NCI-H510A (cell line): ENCODE measurements at regions not wholly inside any gene's neighbourhood (a gene's known extent, or its start where the extent isn't known, plus 50 kb on each side); places are given as distances from the start of the nearest gene placed in this dataset.

Source experiments
- DNase-seq: peaks from one replicate; lab custom pipeline; 2025; lab: John Stamatoyannopoulos, UW

GRCh38 chr5:52674815-52675545, 112.7 kb upstream of the ITGA1 start:
- no peak for DNase-seq

GRCh38 chr5:52682492-52682891, 105.2 kb upstream of the ITGA1 start:
- no peak for DNase-seq

DNA sequence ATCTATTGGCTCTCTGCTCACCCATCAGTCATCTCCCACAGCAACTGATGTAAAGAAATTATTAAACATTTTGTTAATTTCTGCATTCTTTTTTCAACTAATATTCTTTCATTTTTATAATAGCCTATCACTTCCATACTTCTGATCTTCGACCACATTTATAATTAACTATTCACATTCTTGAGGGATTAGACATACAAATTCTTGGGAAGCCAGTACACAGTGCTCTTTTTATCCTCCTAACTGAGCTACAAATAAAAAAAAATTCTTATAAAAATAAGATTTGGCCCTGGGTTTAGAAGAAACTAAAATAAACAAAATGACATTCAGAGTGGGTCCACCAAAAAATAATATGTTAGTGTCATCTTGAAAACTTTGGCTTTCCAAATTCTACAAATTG, 103.7 kb upstream of the ITGA1 start:
- DNase-seq: no peak

GRCh38 chr5:52685566-52685965, 102.2 kb upstream of the ITGA1 start:
- no peak for DNase-seq

DNA sequence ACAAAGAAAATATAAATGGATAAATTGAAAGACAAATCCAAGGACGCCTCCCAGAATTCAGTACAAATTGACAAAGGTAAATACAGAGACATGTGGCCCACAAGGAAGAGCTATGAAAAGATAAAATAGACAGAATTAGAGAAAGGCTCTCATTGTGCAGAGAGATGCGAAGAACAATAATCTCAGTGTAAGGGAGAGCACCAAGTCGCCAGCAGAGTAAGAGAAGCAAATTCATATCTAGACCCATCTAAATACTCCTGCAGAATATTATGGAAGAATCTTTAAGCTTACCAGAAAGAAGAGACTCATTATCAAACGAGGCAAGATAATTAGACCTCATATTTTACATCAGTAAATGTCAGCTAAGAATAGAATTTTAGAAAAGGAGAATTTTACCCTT, 101.7 kb upstream of the ITGA1 start:
- no peak for DNase-seq

DNA sequence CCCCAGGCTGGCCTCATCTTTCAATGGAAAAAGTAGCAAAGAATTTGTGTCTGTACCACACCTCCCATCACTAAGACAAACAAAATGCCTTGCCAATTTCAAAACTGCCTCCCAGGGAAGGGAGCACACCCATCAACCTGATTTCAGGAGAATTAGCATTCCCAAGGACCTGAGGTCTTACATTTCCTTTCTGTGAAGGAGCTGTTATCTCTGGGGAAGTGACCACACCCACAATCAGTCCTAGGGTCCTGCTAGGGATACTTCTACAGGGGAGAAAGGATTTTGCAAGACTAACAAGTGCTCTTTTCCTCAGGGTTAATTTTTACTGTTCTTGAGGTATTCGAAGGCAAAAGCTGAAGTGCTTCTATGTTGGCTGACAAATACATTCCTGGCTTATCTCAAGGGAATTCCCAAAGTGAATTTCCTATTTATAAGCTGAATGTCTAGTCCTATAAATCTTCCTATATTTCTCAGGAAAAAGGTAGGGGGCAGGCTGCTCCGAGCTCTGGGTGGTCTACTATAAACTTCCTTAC, 97.4 kb upstream of the ITGA1 start:
- DNase-seq: no peak

DNA sequence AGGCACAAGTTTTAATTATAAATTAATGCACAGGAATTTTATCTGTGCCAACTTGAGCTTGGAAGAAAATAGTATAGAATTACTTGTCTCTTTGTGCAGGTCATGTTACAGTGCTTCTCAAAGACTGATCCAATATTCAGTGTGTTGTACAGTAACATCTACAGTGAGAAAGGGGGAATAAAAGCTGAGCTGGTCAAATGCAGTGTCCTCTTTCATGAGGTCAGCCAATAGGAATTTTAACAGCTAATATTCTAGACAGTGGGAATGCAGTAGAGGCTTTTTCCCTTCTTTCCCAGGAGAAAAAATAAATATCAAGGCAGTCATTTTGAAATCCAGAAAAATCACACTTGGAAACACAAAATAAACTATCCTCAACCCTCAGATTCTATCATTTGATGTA, 95.7 kb upstream of the ITGA1 start:
- DNase-seq: no peak

- no peak for DNase-seq
Observed at GRCh38 chr5:52692606-52693005, 95.1 kb upstream of the ITGA1 start.

DNA sequence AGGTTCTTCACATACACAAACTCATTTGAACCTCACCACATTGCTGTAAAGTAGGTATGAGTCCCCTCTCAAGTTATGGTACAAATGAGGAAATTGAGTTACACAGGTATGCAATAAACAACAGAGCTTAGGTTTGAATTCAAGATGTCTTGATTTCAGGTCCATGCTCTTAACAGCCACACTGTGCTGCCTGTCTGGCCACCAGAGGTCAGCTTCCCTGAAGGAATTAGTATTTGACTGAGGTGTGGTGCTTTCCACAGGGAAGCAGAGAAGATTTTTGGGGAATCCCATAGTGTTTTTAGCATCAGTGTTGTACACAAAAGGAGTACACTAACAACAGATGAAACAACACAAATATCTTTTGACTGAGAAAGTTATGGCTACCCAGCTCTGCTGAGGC, 94.4 kb upstream of the ITGA1 start:
- no peak for DNase-seq

GRCh38 chr5:52693836-52694235, 93.9 kb upstream of the ITGA1 start:
- no peak for DNase-seq

- no peak for DNase-seq
Observed at GRCh38 chr5:52694648-52695047, 93.1 kb upstream of the ITGA1 start.

GRCh38 chr5:52702877-52703276, 84.8 kb upstream of the ITGA1 start:
- no peak for DNase-seq

- DNase-seq: no peak
Observed at GRCh38 chr5:52703321-52703720, 84.4 kb upstream of the ITGA1 start.

DNA sequence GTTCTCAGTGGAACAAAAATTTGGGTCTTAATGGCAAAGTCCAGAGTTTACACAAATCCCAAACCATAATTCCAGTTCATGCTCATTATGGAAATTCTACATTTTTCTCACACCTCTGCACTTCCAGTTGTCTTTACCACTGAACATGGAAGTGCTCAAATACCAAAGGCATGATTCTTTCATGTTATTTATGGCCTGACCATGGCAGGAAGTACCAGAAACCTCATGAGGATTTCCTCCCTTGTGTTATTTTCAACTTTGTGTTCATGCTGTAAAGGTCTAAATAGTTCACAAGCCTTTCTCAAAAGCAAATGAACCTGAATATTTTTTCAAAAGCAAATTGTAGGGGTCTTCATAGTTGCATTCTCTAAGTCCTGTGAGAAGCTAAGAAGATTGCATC, 82.0 kb upstream of the ITGA1 start:
- DNase-seq: no peak

GRCh38 chr5:52706775-52707174, 80.9 kb upstream of the ITGA1 start:
- DNase-seq: no peak

DNA sequence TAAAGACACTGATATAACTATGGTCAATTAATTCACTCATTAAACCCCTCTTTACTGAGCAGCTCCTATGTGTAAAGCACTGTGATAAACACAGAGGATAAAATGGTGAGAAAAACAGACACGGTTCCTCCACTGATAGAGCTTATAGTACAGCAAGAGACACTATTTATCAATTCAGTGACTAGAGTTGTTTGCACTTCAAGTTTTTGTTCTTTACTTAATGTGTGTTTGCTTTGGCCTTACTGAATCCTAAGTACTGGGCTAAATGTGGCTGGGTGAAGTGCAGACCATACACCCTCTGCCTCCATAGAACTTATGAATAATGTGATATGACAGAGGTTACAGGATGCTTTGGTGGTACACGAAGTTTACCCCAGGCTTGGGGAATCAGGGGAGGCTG, 80.1 kb upstream of the ITGA1 start:
- DNase-seq: no peak

- no peak for DNase-seq
Observed at GRCh38 chr5:52708463-52708862, 79.3 kb upstream of the ITGA1 start.

DNA sequence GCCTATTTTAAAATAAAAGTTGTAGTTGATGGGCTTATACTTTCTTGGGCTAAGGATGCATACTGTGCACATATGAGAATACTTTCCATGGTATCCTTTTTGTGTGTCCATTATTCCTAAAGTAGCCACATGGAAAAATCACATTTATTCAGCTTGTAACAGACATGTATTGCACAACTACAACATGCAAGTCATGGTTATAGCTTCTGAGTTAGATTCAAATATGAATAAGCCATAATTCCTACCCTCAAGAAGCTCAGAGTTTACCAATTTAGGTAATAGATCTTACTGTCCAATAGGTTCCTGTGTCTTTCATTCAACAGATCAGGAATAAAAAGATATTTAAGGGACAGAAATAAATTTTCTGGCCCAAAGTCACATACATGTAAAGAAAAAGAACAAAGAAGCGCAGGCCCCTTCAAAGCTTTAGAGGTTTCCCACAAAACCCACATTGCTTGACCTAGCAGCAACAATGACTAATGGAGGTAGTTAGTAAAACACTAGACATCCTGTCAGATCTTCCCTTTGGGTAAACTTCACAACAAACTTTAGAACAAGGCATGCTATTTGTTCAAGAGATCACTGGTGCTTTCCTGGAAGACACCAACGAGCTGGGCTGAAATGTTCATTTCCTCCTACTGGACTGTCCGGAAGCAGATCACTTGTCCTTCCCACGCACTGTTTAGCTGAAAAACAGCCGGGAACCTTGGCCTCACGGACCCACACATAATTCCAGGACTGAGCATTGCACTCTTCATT, 78.4 kb upstream of the ITGA1 start:
- DNase-seq: no peak

GRCh38 chr5:52710310-52710971, 77.3 kb upstream of the ITGA1 start:
- no peak for DNase-seq

DNA sequence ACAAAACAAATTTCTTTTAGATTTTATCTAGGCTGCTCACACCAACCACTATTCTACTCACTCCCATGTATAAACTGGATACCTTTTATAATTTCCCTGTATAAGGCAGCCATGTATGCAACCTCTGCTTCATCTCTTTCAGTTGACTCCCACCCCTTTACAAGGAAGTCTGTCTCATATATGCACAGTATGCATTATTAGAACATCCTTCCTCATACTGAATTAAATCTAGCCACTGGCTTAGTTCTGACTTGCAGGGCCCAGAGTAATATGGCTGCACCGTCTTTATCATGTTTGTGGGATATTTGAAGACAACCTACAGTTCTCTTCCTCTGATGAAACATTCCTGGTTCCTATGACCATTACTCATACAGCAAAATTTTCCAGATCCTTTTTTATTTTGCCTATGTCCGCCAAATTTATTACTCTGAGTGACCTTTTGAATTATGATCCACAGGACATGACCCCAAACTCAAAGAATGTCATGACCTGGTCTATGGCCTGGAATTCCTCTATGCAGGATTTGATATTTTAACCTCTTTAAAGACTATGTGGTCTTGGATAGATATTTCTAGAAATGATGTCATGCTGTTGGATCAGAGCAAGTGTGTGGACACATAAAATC, 76.6 kb upstream of the ITGA1 start:
- no peak for DNase-seq

DNA sequence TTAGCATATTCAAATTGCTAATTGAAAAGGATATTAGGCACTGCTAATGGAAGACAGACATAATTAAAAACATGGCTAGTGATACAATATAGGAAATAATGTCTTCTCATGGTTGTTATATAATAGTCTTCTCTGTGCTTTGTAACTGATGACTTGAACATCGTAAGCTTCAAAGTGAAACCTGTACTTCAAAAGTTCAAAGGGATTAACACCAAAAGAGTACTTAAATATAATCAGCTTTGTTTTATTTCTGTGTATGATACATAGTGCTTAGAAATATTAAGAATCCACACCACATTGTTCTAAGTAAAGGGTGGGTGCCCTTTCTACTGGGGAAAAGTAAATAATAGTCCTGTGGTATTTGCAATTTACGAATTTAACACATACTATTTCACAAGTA, 75.4 kb upstream of the ITGA1 start:
- no peak for DNase-seq

DNA sequence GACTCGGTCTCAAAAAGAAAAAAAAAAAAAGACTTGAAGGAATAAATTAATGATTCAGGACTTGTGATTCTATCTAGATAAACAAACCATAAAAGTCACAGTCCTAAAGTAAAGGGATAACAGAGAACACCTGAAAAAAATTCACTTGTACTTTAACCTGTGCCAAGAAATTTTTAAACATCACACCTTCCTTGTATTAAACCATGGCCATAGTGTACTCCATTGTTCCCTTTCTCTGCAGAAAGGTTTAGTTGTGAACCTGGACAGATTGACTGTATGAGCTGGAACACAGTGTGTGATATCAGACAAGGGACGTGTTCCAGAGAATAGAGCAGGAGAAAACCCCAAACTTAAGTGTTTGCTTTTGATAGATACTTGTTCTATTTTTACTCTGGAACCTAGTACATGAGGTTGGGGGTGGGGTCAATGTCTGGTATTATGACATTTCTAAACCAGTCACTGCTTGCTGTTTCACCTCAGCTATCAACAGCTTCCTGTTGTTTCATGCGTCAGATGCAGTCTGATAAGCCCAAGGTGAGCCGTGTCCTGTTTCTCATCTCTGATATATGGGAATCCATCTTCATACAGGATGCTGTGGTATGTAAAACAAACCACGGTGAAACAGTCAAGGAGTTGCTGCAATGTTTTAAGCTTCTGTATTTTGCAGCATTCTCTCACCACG, 62.5 kb upstream of the ITGA1 start:
- DNase-seq: no peak
